AG10803 (cell line): ENCODE measurements at regions not wholly inside any gene's neighbourhood (a gene's known extent, or its start where the extent isn't known, plus 50 kb on each side); places are given as distances from the start of the nearest gene placed in this dataset.
A peak's percentile ranks its signal among the peaks of the same experiment; 100 is the strongest.

ENCODE experiments used
- DNase-seq: peaks from one replicate; pipeline ENCODE4 v3.0.0; 2010; ENCODE audit warnings: low read depth
- H3K4me3 ChIP-seq: 2 replicates; pipeline ENCODE4 v1.5.1; 2011; ENCODE audit warnings: mild to moderate bottlenecking, low read length, control low read depth
- TF ChIP-seq, protein P1 (sequence below): conservative IDR thresholded peaks from 2 replicates; pipeline ENCODE4 v1.5.1; 2011; ENCODE audit warnings: mild to moderate bottlenecking, low read length, control low read depth, inconsistent platforms

DNA sequence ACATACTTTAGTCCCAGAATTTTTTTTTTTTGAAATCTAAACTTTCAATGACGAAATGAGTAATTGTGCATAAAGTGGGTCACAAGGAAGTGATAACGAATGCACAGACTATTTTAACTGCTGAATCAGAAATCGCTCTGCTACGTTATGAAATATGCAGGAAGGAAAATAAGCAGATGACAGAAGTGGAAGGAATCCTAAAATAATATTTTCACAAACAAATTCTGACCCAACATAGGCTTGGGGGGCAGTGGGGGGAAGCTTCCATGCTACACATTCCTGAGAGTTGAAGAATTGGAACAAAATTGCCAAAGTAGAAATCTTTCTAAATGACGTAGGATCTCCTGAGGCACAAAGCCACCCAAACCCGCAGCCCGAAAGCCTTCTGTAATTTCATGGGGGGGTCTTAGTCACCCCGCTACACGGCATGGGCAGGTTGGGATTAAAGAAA, 89.6 kb downstream of the ARF6 start:
- TF ChIP-seq, protein P1, sequence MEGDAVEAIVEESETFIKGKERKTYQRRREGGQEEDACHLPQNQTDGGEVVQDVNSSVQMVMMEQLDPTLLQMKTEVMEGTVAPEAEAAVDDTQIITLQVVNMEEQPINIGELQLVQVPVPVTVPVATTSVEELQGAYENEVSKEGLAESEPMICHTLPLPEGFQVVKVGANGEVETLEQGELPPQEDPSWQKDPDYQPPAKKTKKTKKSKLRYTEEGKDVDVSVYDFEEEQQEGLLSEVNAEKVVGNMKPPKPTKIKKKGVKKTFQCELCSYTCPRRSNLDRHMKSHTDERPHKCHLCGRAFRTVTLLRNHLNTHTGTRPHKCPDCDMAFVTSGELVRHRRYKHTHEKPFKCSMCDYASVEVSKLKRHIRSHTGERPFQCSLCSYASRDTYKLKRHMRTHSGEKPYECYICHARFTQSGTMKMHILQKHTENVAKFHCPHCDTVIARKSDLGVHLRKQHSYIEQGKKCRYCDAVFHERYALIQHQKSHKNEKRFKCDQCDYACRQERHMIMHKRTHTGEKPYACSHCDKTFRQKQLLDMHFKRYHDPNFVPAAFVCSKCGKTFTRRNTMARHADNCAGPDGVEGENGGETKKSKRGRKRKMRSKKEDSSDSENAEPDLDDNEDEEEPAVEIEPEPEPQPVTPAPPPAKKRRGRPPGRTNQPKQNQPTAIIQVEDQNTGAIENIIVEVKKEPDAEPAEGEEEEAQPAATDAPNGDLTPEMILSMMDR = no peak
- no peak overlapping the region for H3K4me3 ChIP-seq

DNA sequence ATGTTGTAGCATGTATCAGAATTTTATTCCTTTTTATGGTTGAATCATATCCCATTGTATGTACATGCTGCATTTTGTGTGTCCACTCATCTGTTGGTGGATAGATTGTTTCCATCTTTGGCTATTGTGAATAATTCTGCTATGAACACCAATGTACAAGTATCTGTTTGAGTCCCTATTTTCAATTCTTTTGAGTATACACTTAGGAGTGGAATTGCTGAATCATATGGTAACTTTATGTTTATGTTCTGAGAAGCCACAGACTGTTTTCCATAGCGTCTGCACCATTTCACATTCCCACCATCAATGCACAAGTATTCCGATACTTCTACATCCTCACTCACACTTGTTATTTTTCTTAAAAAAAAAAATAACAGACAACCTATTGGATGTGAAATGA, 91.5 kb downstream of the ARF6 start:
- no peak for DNase-seq
- TF ChIP-seq, protein P1 = no peak

More for the DNA sequence above, 89.6 kb downstream of the ARF6 start:
- peak; percentile 93 for DNase-seq

DNA sequence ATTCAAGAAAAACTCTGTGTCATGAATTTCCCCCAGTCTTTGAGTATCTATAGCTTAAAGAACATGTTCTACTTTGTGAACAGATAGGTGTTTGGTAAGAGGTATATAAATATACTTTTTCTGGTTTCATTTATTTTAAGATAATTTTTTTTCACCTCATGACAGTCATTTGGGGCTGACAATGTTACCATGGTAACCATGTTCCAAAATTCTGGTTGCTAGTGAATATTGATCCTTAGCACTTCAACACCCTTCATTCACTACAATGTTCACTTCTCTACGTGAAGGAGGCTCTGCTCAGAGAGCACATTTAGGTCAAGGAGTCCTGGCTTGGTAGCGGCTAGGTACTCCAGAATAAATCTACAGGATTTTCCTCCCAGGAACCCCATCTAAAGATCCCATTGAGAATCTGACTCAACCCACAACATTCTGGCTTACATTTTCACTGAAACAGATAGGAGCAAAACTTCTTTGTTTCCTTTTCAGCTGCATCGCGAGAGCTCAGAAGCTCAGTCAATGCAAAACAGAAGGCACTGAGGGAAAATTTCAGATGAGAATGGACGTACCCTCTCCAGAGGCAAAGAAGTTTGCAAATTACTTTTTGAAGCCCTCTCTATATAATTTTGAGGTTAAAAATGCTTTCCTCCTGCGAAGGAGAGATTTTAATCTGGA, 93.6 kb downstream of the ARF6 start:
- no peak overlapping the region for H3K4me3 ChIP-seq
- TF ChIP-seq, protein P1 = no peak
- DNase-seq = peak; percentile 38

More for the DNA sequence above, 91.5 kb downstream of the ARF6 start:
- H3K4me3 ChIP-seq = no peak overlapping the region

DNA sequence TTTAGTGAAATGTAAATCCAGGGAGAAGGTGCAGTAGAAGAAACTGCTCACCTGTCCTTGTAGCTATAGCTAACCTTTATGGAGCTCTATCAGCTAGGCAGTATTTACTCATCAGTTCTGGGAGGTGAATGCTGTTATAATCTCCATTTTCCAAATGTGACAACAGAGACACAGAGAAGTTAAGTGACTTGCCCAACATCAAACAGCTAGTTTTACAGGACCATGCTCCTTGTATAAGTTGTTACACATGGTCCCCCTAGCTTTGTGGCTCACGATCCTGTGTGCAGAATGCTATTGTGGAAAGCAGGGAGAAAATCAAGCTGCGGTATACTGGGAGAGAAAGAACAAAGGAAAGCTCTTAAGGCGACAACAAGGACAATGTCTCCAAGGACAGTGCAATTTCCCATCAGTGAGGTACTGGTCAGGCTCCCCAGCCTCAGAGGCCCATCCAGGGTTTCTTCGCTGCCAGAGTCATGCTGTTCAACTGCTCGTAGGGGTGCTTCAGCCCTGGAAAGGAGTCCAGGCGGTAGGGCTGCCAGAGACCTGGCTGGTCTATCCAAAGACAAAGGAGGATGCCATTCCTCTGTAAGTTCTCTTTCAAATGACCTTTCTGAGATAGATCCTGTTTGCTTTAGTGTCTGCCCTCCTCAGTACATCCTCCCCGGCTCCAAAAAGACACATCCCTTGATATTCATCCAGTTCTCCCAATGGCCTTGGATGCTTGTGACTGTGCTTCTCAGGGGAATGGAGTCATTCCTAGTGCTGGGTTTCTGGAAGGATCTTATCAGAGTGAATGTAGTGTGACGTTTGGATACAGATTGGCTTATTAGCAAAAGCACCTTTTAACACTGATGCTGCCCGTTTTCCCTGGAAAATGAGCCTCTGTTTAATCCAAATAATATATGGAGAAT, 95.5 kb downstream of the ARF6 start:
- no peak overlapping the region for H3K4me3 ChIP-seq
- DNase-seq = no peak
- TF ChIP-seq, protein P1 = no peak

DNA sequence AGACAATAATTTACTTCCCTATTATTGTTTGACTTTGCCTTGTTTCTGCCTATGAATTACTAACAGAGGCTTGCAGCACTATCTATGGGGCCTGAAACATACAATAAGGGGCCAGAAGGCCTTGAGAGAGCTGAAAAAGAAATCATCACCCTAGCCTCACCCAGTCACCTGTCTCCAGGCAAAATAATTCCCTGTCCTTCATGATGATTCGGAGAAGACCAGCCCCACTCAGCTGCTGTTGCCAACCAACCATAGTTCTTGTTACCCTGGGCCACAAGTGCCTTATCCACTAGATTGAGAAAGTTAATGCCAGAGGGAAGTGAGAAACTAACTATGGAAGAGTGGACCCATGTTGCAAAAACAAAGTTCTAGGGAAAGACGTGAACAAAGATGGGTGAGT, 97.1 kb downstream of the ARF6 start:
- H3K4me3 ChIP-seq = no peak overlapping the region
- TF ChIP-seq, protein P1 = no peak
- DNase-seq = no peak

- TF ChIP-seq, protein P1 = no peak
- no peak overlapping the region for H3K4me3 ChIP-seq
- DNase-seq = no peak
These were observed 98.6 kb downstream of the ARF6 start for GRCh38 chr14:49991491-49991890.
